Pons (tissue), 1 donor: ENCODE measurements at regions not wholly inside any gene's neighbourhood (a gene's known extent, or its start where the extent isn't known, plus 50 kb on each side); places are given as distances from the start of the nearest gene placed in this dataset.

ENCODE experiments used
- DNase-seq: peaks from one replicate; pipeline ENCODE4 v3.0.0-alpha.2; 2016; ENCODE audit warnings: low spot score

GRCh38 chr12:105804591-105805265 lies 334.0 kb downstream of the NUAK1 start:
- DNase-seq: no peak

DNA sequence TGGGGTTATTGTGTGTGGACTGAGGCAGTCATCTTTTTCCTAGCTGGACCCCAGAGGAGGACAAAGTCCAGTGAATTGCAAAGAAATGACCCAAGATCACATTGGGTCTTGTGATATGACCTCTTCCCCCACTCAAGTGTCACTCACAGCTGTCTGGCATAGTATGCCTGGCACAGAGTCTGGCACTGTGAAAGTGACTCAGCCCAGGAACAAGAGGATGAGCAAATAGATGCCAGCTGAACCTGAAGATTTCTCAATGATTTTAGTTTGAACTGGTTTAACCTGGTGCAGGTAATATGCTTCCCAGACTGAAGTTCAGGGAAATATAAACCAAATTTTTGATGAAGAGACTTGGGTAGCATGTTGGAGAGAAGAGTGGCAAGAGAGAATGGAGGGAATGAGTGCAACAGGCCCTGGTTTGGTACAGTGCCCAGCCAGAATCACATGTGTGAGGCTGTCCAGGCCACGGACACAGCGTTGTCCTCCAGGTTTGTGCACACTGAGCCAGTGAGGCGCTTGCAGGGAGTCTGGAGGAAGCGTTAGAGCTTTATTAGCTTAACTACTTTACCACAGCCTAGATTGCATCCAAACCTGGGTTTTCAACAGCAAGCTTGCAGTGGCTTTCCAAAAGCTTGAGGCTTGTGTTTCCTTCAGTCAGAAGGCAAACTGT lies 332.9 kb downstream of the NUAK1 start:
- DNase-seq: no peak

GRCh38 chr12:105806400-105806770 lies 332.4 kb downstream of the NUAK1 start:
- no peak for DNase-seq

- DNase-seq: peak; percentile 46
Measured at GRCh38 chr12:105812366-105812765, 326.4 kb downstream of the NUAK1 start.

GRCh38 chr12:105813201-105813600 lies 325.6 kb downstream of the NUAK1 start:
- DNase-seq: no peak

GRCh38 chr12:105814283-105814682 lies 324.5 kb downstream of the NUAK1 start:
- no peak for DNase-seq

GRCh38 chr12:105819549-105819948 lies 319.2 kb downstream of the NUAK1 start:
- DNase-seq: no peak

- DNase-seq: peak; percentile 60
Measured at GRCh38 chr12:105820429-105821125, 318.2 kb downstream of the NUAK1 start.

- peak; percentile 44 for DNase-seq
Measured at GRCh38 chr12:105822131-105823105, 316.3 kb downstream of the NUAK1 start.

GRCh38 chr12:105823810-105824209 lies 314.9 kb downstream of the NUAK1 start:
- DNase-seq: no peak

DNA sequence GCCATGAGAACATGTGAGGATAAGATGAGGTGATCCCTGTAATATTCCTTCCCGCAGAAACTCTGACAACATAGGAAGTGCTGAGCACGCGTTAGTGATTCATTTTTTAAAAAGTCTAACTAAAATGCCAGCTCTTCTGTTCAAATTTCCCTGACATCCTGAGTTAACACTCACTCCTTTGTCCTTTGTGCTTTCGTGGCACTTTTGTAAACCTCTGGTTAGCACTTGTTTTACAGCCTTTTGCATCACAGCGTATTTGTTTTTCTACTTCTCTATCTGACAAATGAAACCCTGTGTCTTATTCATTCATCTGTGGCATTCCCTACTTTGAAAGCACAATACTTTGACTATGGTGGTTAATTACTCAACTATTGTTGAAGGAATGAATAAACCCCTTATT lies 313.6 kb downstream of the NUAK1 start:
- no peak for DNase-seq

GRCh38 chr12:105831372-105831771 lies 307.4 kb downstream of the NUAK1 start:
- DNase-seq: no peak

- DNase-seq: no peak
Measured at GRCh38 chr12:105832021-105832420, 306.7 kb downstream of the NUAK1 start.

GRCh38 chr12:105832806-105833205 lies 305.9 kb downstream of the NUAK1 start:
- DNase-seq: no peak

DNA sequence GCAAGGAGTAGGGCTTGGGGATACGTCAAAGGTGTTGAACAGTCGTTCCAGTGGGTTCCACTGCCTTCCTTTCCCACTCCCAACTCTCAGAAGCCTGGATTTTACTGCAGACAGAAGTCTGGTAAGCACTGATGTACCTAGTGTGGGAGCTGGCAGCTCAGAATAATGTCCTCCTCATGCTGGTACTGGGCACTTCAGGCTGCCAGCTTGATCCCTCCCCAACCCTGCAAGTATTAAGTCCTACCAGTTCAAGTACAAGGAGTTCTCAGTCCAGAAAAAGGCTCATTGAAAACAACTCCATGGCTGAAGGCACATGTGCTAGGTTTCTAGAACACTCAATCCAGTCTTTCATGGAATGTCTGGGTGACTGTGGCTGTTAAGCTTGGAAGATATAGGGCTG lies 304.3 kb downstream of the NUAK1 start:
- DNase-seq: no peak

- DNase-seq: peak; percentile 20
Measured at GRCh38 chr12:105835580-105836241, 303.0 kb downstream of the NUAK1 start.

- DNase-seq: no peak
Measured at GRCh38 chr12:105836242-105836622, 302.5 kb downstream of the NUAK1 start.

DNA sequence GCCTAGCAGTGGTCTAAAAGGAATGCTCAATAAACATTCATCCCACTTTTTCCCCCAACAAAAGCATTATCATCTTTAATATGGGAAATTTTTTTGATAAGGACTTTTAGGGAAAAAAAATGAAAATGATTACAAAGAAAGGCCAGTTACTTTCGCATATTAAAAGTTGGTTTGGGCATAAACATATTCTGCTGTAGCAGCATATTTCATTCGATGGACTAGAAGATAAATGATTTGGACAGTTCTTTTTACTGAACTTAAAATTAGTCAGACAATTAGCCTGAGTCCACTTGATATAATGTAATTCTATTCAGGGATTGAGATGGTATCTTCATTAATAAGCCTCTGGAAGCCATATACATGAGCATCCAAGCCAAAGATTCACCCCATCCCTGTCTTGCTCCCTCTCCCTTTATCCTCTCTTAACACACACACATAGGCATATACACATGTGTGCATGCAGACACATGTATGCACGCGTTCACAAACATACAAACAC lies 299.1 kb downstream of the NUAK1 start:
- no peak for DNase-seq

DNA sequence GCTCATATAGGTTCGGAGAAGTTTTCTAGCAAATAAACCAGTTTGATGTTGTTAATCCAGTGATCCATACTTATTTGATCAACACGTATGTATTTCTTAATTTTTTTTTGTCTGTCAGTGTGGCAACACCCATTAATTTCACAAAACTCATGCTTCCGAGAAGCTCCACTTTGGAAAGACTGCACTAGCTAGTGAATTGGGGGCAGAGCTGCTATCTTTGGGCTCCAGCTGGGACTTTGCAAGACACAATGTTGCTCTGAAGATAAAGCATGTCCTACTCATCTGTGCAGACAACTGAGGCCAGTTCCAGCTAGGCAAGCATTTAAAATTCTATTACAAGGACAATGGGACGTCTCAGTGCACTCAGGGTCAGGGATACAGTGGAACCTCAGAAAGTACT lies 298.4 kb downstream of the NUAK1 start:
- no peak for DNase-seq

DNA sequence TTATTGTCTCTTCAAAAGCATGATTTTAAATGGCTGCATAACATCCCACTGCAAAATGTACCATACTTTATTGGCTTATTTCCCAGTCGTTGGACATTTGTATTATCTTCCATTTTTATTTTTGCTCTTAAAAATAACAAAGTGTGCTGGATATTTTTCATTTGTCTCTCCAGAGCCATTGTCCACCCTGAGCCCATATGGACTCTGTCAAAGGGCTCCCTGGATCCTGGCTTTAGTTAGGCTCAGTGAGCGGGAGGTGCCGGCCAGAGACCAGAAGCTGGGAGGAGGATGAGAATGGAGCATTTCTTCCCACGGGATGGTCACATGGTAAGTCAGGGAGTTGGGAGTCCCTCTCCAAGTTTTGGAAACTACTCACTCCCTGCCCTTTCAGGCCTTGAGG lies 296.9 kb downstream of the NUAK1 start:
- no peak for DNase-seq

- DNase-seq: peak; percentile 36
Measured at GRCh38 chr12:105843561-105843960, 295.2 kb downstream of the NUAK1 start.
